Glutamatergic neuron (in vitro differentiated cells): ENCODE measurements at regions not wholly inside any gene's neighbourhood (a gene's known extent, or its start where the extent isn't known, plus 50 kb on each side); places are given as distances from the start of the nearest gene placed in this dataset.

ENCODE experiments used
- DNase-seq: peaks from one replicate; pipeline ENCODE4 v3.0.0; 2022
- H3K27ac Mint-ChIP-seq: one replicate; pipeline ENCODE4 v1.8.0; 2020; ENCODE audit warnings: mild to moderate bottlenecking, mixed read lengths, inconsistent platforms; ENCODE audit not compliant: unreplicated experiment
- H3K27me3 Mint-ChIP-seq: one replicate; pipeline ENCODE4 v1.8.0; 2020; ENCODE audit warnings: mild to moderate bottlenecking, moderate library complexity, mixed read lengths, inconsistent platforms; ENCODE audit not compliant: unreplicated experiment
- H3K36me3 Mint-ChIP-seq: one replicate; pipeline ENCODE4 v1.8.0; 2020; ENCODE audit warnings: mild to moderate bottlenecking, mixed read lengths, inconsistent platforms; ENCODE audit not compliant: unreplicated experiment
- H3K4me1 Mint-ChIP-seq: one replicate; pipeline ENCODE4 v1.8.0; 2020; ENCODE audit warnings: mild to moderate bottlenecking, low read depth, mixed read lengths, inconsistent platforms; ENCODE audit not compliant: unreplicated experiment
- H3K4me3 Mint-ChIP-seq: one replicate; pipeline ENCODE4 v1.8.0; 2020; ENCODE audit warnings: mild to moderate bottlenecking, mixed read lengths, inconsistent platforms; ENCODE audit not compliant: unreplicated experiment
- H3K9me3 Mint-ChIP-seq: one replicate; pipeline ENCODE4 v1.8.0; 2020; ENCODE audit warnings: mild to moderate bottlenecking, moderate library complexity, mixed read lengths, inconsistent platforms; ENCODE audit not compliant: unreplicated experiment
- CTCF ChIP-seq: fragments of 200-600 bp; sonication (generic); IDR thresholded peaks from one replicate; pipeline ENCODE4 v1.5.0; 2021; ENCODE audit not compliant: partially characterized antibody, unreplicated experiment

- no peaks in the 10 kb centered on the region for H3K9me3 Mint-ChIP-seq
- no peak overlapping the region for H3K4me3 Mint-ChIP-seq
- H3K36me3 Mint-ChIP-seq = no peaks in the 10 kb centered on the region
- H3K27me3 Mint-ChIP-seq = no peaks in the 10 kb centered on the region
- H3K27ac Mint-ChIP-seq = no peak overlapping the region
- DNase-seq = no peak
- no peak for TF ChIP-seq CTCF
- no peaks in the 10 kb centered on the region for H3K4me1 Mint-ChIP-seq
These were observed 579.0 kb upstream of the STXBP6 start for GRCh38 chr14:25628978-25629377.

GRCh38 chr14:25628390-25628789 is 578.4 kb upstream of the STXBP6 start:
- no peaks in the 10 kb centered on the region for H3K27me3 Mint-ChIP-seq
- H3K36me3 Mint-ChIP-seq = no peaks in the 10 kb centered on the region
- DNase-seq = no peak
- TF ChIP-seq CTCF = no peak
- H3K4me3 Mint-ChIP-seq = no peak overlapping the region
- H3K27ac Mint-ChIP-seq = no peak overlapping the region
- no peaks in the 10 kb centered on the region for H3K9me3 Mint-ChIP-seq
- H3K4me1 Mint-ChIP-seq = no peaks in the 10 kb centered on the region

- no peaks in the 10 kb centered on the region for H3K36me3 Mint-ChIP-seq
- H3K4me3 Mint-ChIP-seq = no peak overlapping the region
- H3K4me1 Mint-ChIP-seq = no peaks in the 10 kb centered on the region
- DNase-seq = no peak
- H3K9me3 Mint-ChIP-seq = no peaks in the 10 kb centered on the region
- H3K27ac Mint-ChIP-seq = no peak overlapping the region
- no peaks in the 10 kb centered on the region for H3K27me3 Mint-ChIP-seq
- no peak for TF ChIP-seq CTCF
These were observed 577.0 kb upstream of the STXBP6 start for GRCh38 chr14:25626986-25627385.

- no peak overlapping the region for H3K27ac Mint-ChIP-seq
These were observed 572.8 kb upstream of the STXBP6 start for GRCh38 chr14:25622763-25623162.

GRCh38 chr14:25620515-25620914 is 570.6 kb upstream of the STXBP6 start:
- H3K27me3 Mint-ChIP-seq = no peaks in the 10 kb centered on the region
- no peaks in the 10 kb centered on the region for H3K4me1 Mint-ChIP-seq
- H3K9me3 Mint-ChIP-seq = no peaks in the 10 kb centered on the region
- H3K4me3 Mint-ChIP-seq = no peak overlapping the region
- no peak for TF ChIP-seq CTCF
- no peaks in the 10 kb centered on the region for H3K36me3 Mint-ChIP-seq
- H3K27ac Mint-ChIP-seq = no peak overlapping the region
- DNase-seq = no peak

More at GRCh38 chr14:25622763-25623162, 572.8 kb upstream of the STXBP6 start:
- DNase-seq = no peak
- no peaks in the 10 kb centered on the region for H3K27me3 Mint-ChIP-seq
- no peak for TF ChIP-seq CTCF
- H3K4me3 Mint-ChIP-seq = no peak overlapping the region
- no peaks in the 10 kb centered on the region for H3K9me3 Mint-ChIP-seq
- no peaks in the 10 kb centered on the region for H3K36me3 Mint-ChIP-seq
- no peaks in the 10 kb centered on the region for H3K4me1 Mint-ChIP-seq
